Caco-2 (cell line): ENCODE measurements at regions not wholly inside any gene's neighbourhood (a gene's known extent, or its start where the extent isn't known, plus 50 kb on each side); places are given as distances from the start of the nearest gene placed in this dataset.
"Not testable (repeated sequence)": the region's sequence is repeated elsewhere in the genome, so short reads cannot be mapped to it uniquely, and the experiment has no call there.

Experiments used
- BruUV-seq: library from RNA; stranded (reverse); fragments of 400-500 nt; replicated peaks from 2 replicates; lab custom pipeline; 2021; lab: Mats Ljungman, UMichigan
- CTCF ChIA-PET: fragments of 300-600 bp; sonication (Branson Sonifier 250); formaldehyde crosslinking; loops from one replicate; lab custom pipeline; 2022; ENCODE audit warnings: antibody characterized with exemption; lab: Charles Lee
- POLR2A ChIA-PET: fragments of 300-600 bp; sonication (Branson Sonifier 250); formaldehyde crosslinking; loops from one replicate; lab custom pipeline; 2022; ENCODE audit warnings: antibody characterized with exemption; lab: Charles Lee
- DNase-seq, 2 experiments: peaks; one replicate each; pipeline versions ENCODE4 v3.0.0 to v3.0.0-alpha.2; 2020 to 2022
- H3K27me3 ChIP-seq: replicated peaks from 2 replicates; pipeline ENCODE4 v1.6.0; 2011; ENCODE audit warnings: low read length; ENCODE audit not compliant: control insufficient read depth, insufficient read depth
- H3K36me3 ChIP-seq: 2 replicates; pipeline ENCODE4 v1.5.1; 2011; ENCODE audit warnings: low read length; ENCODE audit not compliant: control insufficient read depth, insufficient read depth
- H3K4me1 ChIP-seq: fragments of 250-450 bp; sonication (Bioruptor Pico); 2 replicates; pipeline ENCODE4 v1.5.1; 2020; ENCODE audit warnings: mild to moderate bottlenecking
- H3K4me3 ChIP-seq: 2 replicates; pipeline ENCODE4 v1.5.1; 2011; ENCODE audit warnings: low read depth, mild to moderate bottlenecking, control low read depth, low read length
- H3K9me3 ChIP-seq: fragments of 250-450 bp; sonication (Bioruptor Pico); 2 replicates; pipeline ENCODE4 v1.5.1; 2020; ENCODE audit warnings: mild to moderate bottlenecking, moderate library complexity
- H3K27ac Mint-ChIP-seq: one replicate; pipeline ENCODE4 v1.8.0; 2022; ENCODE audit warnings: mixed read lengths; ENCODE audit not compliant: unreplicated experiment
- H3K27me3 Mint-ChIP-seq: one replicate; pipeline ENCODE4 v1.8.0; 2022; ENCODE audit warnings: mixed read lengths; ENCODE audit not compliant: insufficient read depth, unreplicated experiment
- H3K36me3 Mint-ChIP-seq: one replicate; pipeline ENCODE4 v1.8.0; 2022; ENCODE audit warnings: mild to moderate bottlenecking, mixed read lengths; ENCODE audit not compliant: insufficient read depth, unreplicated experiment
- H3K4me1 Mint-ChIP-seq: one replicate; pipeline ENCODE4 v1.8.0; 2022; ENCODE audit warnings: low read depth, mixed read lengths; ENCODE audit not compliant: unreplicated experiment
- H3K4me3 Mint-ChIP-seq: one replicate; pipeline ENCODE4 v1.8.0; 2022; ENCODE audit warnings: mild to moderate bottlenecking, moderate library complexity, mixed read lengths; ENCODE audit not compliant: unreplicated experiment
- H3K9me3 Mint-ChIP-seq: one replicate; pipeline ENCODE4 v1.8.0; 2022; ENCODE audit warnings: mixed read lengths; ENCODE audit not compliant: unreplicated experiment
- intact Hi-C: fragments of 100-400 bp; cut with micrococcal nuclease; formaldehyde crosslinking; loops from one replicate; pipeline ENCODE4 v1.10.0; 2022; ENCODE audit not compliant: unreplicated experiment

DNA sequence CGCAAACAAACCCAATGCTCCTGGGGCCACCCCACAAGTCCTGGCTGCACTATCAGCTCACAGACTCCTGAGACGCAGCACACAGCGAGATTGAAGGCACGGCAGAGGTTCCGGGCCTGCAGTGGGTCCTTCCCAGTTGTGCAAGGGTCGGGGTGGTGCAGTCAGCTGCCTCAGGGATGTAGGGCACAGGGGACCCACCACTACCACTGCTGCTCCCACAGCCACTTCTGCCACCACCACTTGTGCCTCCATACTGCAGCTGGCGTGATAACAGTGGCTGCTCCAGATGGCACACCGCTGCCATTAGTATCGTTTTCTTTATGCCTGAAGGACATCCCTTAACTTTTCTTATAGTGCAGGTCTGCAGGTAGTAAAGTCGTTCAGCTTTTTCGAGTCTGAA lies 443.8 kb downstream of the SPATA31A1 start:
- H3K27me3 ChIP-seq, H3K4me1 ChIP-seq, H3K9me3 ChIP-seq, CTCF ChIA-PET, H3K27me3 Mint-ChIP-seq, DNase-seq, intact Hi-C loops, H3K4me3 Mint-ChIP-seq, H3K4me3 ChIP-seq, H3K27ac Mint-ChIP-seq, H3K36me3 Mint-ChIP-seq, H3K36me3 ChIP-seq, BruUV-seq, POLR2A ChIA-PET, H3K4me1 Mint-ChIP-seq, H3K9me3 Mint-ChIP-seq: not testable (repeated sequence)

DNA sequence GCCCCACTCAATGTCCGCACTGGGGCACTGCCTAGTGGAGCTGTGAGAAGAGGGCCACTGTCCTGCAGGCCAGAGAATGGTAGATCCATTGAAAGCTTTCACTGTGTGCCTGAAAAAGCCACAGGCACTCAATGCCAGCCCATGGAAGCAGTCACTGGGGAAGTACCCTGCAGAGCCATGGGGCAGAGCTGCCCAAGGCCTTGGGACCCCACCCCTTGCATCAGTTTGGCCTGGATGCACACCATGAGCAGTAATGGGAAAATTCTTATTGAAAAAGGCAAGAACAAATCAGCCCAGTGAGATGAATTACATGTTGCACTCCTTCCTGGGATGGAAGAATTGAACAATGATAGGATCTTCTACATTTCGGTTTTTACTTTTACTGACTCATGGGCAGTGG lies 447.1 kb downstream of the SPATA31A1 start:
- H3K27me3 Mint-ChIP-seq, H3K9me3 ChIP-seq, BruUV-seq, H3K4me3 ChIP-seq, intact Hi-C loops, H3K36me3 Mint-ChIP-seq, H3K4me3 Mint-ChIP-seq, H3K27ac Mint-ChIP-seq, DNase-seq, H3K36me3 ChIP-seq, H3K27me3 ChIP-seq, H3K9me3 Mint-ChIP-seq, POLR2A ChIA-PET, H3K4me1 Mint-ChIP-seq, CTCF ChIA-PET, H3K4me1 ChIP-seq: not testable (repeated sequence)

DNA sequence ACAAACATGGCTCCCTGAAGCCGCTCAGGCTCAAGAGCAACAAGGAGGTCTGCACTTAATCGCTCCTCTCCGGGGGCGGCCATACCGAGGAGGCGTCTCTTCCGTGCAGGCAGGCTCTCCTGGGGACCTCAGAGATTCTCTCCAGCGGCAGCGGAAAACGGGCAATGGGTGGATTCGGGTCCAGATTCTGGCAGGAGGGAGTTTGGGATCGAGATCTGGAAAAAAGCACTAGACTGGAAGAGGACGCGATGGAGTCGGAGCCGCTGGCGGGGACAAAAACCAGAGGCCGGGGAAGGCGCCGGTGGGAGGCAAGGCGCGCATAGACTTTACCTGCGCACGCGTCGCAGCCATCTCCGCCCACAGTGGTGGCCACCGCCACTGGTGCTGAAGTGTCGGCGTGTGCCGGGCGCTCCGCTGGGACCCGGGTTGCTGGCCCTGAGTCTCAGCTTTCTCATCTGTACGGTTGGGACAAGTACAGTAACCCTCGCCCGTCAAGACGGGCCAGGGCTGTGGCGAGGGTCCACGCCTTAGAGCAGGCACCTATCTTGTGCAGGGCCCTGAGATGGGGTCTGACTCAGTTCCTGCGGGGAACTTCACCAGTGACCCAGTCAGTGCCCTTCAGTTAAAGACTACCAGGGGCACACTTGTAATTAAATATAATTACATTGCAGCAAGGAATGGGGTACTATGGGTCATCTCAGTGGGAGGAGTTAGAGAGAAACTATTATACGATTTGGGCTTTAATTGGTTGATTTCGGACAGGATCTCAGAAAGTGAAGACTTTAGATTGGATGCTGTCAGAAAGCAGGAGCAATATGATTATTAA lies 454.1 kb downstream of the SPATA31A1 start:
- peak overlapping the region; percentile 31 for H3K4me3 ChIP-seq
- H3K27ac Mint-ChIP-seq = peak overlapping the region; percentile 95
- intact Hi-C loops, H3K27me3 Mint-ChIP-seq, H3K4me1 ChIP-seq, H3K9me3 ChIP-seq, CTCF ChIA-PET, H3K27me3 ChIP-seq, H3K4me1 Mint-ChIP-seq, H3K36me3 ChIP-seq, H3K36me3 Mint-ChIP-seq, H3K9me3 Mint-ChIP-seq, POLR2A ChIA-PET: not testable (repeated sequence)
- BruUV-seq = TSS peak; percentile 72
- H3K4me3 Mint-ChIP-seq = peak overlapping the region; percentile 93
- DNase-seq = peak; percentile 37 to 44

DNA sequence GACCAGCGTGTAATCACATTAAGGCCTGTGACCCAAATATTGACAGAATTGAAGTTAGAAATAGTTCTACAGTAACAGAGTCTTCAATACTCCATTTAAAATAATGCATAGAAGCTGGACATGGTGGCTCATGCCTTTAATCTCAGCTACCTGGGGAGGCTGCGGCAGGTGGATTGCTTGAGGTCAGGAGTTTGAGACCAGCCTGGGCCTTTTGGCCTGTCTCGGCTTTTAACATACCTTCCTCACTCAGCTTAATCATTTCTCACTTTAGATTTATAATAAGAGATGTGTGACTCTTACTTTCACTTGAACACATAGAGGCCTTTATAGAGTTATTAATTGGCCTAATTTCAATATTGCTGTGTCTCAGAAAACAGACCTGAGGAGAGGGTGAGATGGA lies 454.9 kb downstream of the SPATA31A1 start:
- CTCF ChIA-PET, H3K4me1 Mint-ChIP-seq, H3K9me3 Mint-ChIP-seq, H3K27me3 Mint-ChIP-seq, H3K4me3 ChIP-seq, H3K27me3 ChIP-seq, H3K4me1 ChIP-seq, H3K4me3 Mint-ChIP-seq, H3K27ac Mint-ChIP-seq, POLR2A ChIA-PET, H3K36me3 Mint-ChIP-seq, intact Hi-C loops, DNase-seq, H3K9me3 ChIP-seq, H3K36me3 ChIP-seq, BruUV-seq: not testable (repeated sequence)

DNA sequence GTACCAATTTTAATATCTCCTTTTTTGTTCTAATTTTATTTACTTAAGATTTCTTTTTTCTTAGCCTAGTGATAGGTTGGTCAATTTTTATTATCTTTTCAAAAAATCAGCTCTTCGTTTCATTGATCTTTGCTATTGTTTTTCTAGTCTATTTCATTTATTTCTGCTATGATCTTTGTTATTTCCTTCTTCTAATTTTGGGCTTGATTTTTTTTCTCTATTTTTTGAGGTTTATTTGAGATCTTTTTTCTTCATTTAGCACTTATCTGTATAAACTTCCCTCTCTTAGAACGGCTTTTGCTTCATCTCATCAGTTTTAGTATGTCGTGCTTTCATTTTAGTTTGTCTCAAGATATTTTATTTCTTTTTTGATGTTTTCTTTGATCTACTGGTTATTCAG lies 456.1 kb downstream of the SPATA31A1 start:
- intact Hi-C loops, H3K27me3 ChIP-seq, DNase-seq, H3K9me3 Mint-ChIP-seq, POLR2A ChIA-PET, H3K27me3 Mint-ChIP-seq, CTCF ChIA-PET, H3K36me3 Mint-ChIP-seq, H3K27ac Mint-ChIP-seq, H3K9me3 ChIP-seq, BruUV-seq, H3K4me3 Mint-ChIP-seq, H3K4me1 ChIP-seq, H3K4me1 Mint-ChIP-seq, H3K36me3 ChIP-seq, H3K4me3 ChIP-seq: not testable (repeated sequence)

DNA sequence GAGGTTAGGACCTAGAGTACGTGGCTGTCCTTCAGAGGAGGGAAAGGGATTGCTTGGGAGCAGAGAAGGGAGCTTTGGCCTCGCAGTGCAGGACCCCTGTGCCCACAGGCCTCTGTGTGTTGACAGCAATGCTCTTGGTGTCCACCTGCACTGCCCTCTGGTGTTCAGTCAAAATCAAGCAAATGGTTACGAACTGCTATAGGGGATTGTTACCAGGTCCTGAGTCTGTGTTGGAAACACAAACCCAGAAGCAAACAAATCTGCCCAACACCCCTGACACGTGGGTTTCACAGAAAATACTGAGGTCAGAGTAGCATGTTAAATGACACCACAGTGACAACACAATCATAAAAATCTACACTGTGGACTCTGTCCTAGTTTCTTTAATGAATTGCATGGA lies 473.0 kb downstream of the SPATA31A1 start:
- H3K36me3 Mint-ChIP-seq, H3K27ac Mint-ChIP-seq, H3K27me3 ChIP-seq, intact Hi-C loops, H3K36me3 ChIP-seq, CTCF ChIA-PET, H3K27me3 Mint-ChIP-seq, H3K9me3 Mint-ChIP-seq, H3K4me1 ChIP-seq, H3K4me3 Mint-ChIP-seq, H3K9me3 ChIP-seq, POLR2A ChIA-PET, H3K4me3 ChIP-seq, H3K4me1 Mint-ChIP-seq, BruUV-seq: not testable (repeated sequence)
- peak in 1 of 2 experiments; percentile 1 for DNase-seq
